Aorta (tissue), 5 donors: ENCODE measurements at regions not wholly inside any gene's neighbourhood (a gene's known extent, or its start where the extent isn't known, plus 50 kb on each side); places are given as distances from the start of the nearest gene placed in this dataset.

Source experiments
- ATAC-seq: fragments of 200-7000 bp; cut with Tn5 transposase; one replicate; pipeline ENCODE4 v1.9.1; 2022; ENCODE audit warnings: moderate library complexity; ENCODE audit not compliant: low FRiP score
- DNase-seq, 2 donors: peaks; one replicate each; pipeline ENCODE4 v3.0.0-alpha.2; 2020
- H3K27ac ChIP-seq, 2 donors: one replicate each; pipeline ENCODE4 v1.5.1; 2013; ENCODE audit warnings: low read length in 2 of 2, mild to moderate bottlenecking in 2 of 2, moderate library complexity in 2 of 2, control low read depth in 1 of 2, inconsistent platforms in 1 of 2, low read depth in 1 of 2
- H3K27me3 ChIP-seq, 2 donors: one replicate each; pipeline ENCODE4 v1.6.1; 2013; ENCODE audit warnings: control low read depth in 1 of 2, low read length in 1 of 2, mild to moderate bottlenecking in 1 of 2, moderate library complexity in 1 of 2; ENCODE audit not compliant: insufficient read depth in 2 of 2, control insufficient read depth in 1 of 2
- H3K36me3 ChIP-seq, 2 donors: one replicate each; pipeline ENCODE4 v1.6.1; 2013; ENCODE audit warnings: control low read depth in 1 of 2, low read length in 1 of 2, mild to moderate bottlenecking in 1 of 2; ENCODE audit not compliant: insufficient read depth in 2 of 2, control insufficient read depth in 1 of 2
- H3K4me1 ChIP-seq, 2 donors: one replicate each; pipeline ENCODE4 v1.6.1; 2013; ENCODE audit warnings: low read length in 2 of 2, control low read depth in 1 of 2, mild to moderate bottlenecking in 1 of 2, moderate library complexity in 1 of 2; ENCODE audit not compliant: insufficient read depth in 2 of 2, control insufficient read depth in 1 of 2
- H3K4me3 ChIP-seq, 2 donors: one replicate each; pipeline ENCODE4 v1.5.1; 2013; ENCODE audit warnings: low read length in 2 of 2, control low read depth in 1 of 2, mild to moderate bottlenecking in 1 of 2
- H3K9me3 ChIP-seq: one replicate; pipeline ENCODE4 v1.6.1; 2013; ENCODE audit warnings: mild to moderate bottlenecking, low read length; ENCODE audit not compliant: control insufficient read depth
- WGBS, 2 donors: extraction: QIAGEN DNeasy Blood & Tissue Kit; methylation state at CpG; one replicate each; pipeline ENCODE4 v1.1.7; 2013; 5-methylcytosine and 5-hydroxymethylcytosine counted together
- intact Hi-C, 2 donors: fragments of 100-400 bp; cut with DNase I; formaldehyde crosslinking; loops; one replicate each; pipeline versions ENCODE4 v1.14.2 to v1.15.0; 2022
- donor health status: healthy with polysubstance abuse.
- donor health status: Bipolar disorder and iron deficiency.
- donor health status: DM: no; HTN: no; CAD: no.
- donor health status: DM: no; HTN: no; CAD: no.
- donor health status: DM: yes; HTN: yes; CAD: no.

DNA sequence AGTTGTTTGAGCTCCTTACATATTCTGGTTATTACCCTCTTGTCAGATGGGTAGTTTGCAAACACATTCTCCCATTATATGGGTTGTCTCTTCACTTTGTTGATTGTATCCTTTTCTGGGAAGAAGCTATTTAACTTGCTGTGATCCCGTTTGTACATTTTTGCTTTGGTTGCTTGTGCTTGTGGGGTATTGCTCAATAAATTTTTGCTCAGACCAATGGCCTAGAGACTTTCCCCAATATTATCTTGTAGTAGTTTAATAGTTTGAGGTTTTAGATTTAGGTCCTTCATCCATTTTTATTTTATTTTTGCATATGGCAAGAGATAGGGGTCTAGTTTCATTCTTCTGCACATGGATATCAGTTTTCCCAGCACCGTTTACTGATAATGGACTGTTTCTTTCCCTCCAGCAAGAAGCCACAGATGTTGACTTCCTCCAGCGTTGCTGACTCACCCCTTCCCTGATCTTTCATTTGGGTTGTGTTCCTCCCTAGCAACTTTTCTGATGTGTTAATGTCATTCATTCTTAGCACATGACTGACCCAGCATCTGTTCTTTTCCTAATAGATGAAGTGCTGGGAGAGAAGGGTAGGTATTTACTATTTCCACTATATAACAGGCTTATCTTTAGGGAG, 166.7 kb upstream of the SGO1 start:
- H3K36me3 ChIP-seq: peaks cover 0 to 2% of the 10 kb centered on the region in 2 donors
- H3K9me3 ChIP-seq: no peaks in the 10 kb centered on the region
- no peaks in the 10 kb centered on the region for H3K27me3 ChIP-seq
- DNase-seq: no peak
- WGBS, 2 donors: 70% methylated on average over 3 of the region's 3 CpGs
- intact Hi-C loops: no loop called here
- no peaks in the 10 kb centered on the region for H3K4me1 ChIP-seq
- ATAC-seq: no peak
- no peak overlapping the region for H3K27ac ChIP-seq
- H3K4me3 ChIP-seq: no peak overlapping the region

DNA sequence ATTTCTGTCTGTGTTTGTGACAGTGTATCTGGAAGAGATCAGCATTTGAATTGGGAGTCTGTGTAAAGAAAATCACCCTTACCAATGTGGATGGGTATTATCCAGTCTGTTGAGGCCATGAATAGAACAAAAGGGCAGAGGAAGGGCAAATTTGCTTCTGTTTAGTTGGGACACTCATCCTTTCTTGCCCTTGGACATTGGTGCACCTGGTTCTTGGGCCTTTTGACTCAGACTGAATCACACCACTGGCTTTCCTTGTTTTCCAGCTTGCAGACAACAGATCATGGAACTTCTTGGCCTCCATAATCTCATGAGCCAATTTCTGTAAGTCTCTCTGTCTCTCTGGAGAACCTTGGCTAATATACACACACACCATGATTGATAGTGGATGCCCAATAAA, 164.4 kb upstream of the SGO1 start:
- no peaks in the 10 kb centered on the region for H3K27me3 ChIP-seq
- no peak overlapping the region for H3K4me3 ChIP-seq
- H3K27ac ChIP-seq: no peak overlapping the region
- ATAC-seq (no peak), DNase-seq (no peak)
- H3K4me1 ChIP-seq: no peaks in the 10 kb centered on the region
- no peaks in the 10 kb centered on the region for H3K9me3 ChIP-seq
- intact Hi-C loops: no loop called here
- peaks cover 0 to 2% of the 10 kb centered on the region in 2 donors for H3K36me3 ChIP-seq

DNA sequence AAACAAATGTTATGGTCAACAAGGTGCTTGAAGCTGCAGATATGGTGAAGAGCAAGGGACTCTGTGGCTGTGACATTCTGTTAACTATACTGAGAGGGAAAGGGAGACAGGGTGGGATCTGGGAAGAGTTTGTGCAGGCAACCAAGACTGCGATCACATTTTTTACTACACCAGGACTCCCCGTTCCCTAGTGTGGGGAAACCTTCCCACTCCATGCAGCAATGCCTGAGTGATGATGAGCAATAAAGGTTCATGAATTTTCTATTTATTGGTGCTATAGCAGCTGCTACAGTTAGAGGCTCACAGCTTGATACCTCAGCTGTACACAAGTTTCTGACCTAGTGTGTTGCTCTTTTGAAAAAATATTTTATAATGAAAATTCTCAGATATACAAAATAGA, 160.9 kb upstream of the SGO1 start:
- H3K27ac ChIP-seq: no peak overlapping the region
- no peaks in the 10 kb centered on the region for H3K4me1 ChIP-seq
- peaks cover 0 to 2% of the 10 kb centered on the region in 2 donors for H3K36me3 ChIP-seq
- H3K4me3 ChIP-seq: no peak overlapping the region
- no peak for ATAC-seq
- WGBS, 2 donors: 91 to 95% methylated on average over 2 of the region's 2 CpGs
- H3K27me3 ChIP-seq: no peaks in the 10 kb centered on the region
- intact Hi-C loops: no loop called here
- H3K9me3 ChIP-seq: no peaks in the 10 kb centered on the region
- no peak for DNase-seq

DNA sequence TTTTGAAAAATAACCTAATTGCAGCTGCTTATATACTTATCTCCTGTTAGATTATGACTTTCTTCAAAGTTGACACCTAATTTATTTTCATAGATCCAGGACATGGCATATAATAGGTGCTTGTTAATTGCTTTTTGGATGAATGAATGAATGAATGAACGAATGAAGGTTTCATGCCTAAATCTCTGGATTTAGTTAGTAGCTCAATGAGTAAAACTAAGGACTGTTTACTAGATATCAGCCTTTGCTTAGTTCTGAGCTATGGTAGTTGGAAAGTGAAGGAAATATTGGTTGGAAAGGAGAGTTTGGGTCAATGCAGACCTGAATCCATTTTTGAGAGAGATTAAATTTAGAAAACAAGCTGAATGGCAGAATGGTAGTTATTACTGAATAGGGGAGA, 160.4 kb upstream of the SGO1 start:
- 75 to 79% methylated on average over 1 of the region's 1 CpG for WGBS, 2 donors

DNA sequence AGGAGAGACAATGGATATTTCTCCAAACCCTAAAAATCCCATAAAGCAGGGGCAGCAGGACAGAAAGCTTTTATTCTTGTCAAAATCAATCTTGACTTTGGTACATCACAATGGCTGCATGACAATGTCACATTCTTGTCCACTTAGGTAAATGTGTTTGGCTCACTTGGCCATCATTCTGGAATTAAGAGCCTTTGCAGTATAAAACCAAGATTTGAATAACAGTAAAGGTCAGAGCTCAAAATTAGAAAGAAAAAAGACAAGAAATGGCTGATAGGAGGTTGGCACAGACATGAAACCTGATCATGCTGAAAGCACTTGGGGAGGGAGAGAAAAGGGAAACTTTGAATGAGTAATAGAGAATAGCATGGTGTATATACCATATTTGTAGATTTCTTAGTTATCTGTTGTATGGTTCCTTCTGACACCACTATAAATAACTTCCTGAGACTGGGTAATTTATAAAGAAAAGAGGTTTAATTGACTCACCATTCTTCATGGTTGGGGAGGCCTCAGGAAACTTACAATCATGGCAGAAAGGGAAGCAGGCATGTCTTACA, 158.5 kb upstream of the SGO1 start:
- intact Hi-C loops: loop anchor here in 1 of 2 donors (5.0 kb wide), 1 partner anchor 1773 kb away; no protein-coding TSS in a partner anchor
- DNase-seq (no peak), ATAC-seq (no peak)
- H3K36me3 ChIP-seq: peaks cover 0 to 2% of the 10 kb centered on the region in 2 donors
- no peak overlapping the region for H3K4me3 ChIP-seq
- no peaks in the 10 kb centered on the region for H3K4me1 ChIP-seq
- H3K27me3 ChIP-seq: no peaks in the 10 kb centered on the region
- H3K9me3 ChIP-seq: no peaks in the 10 kb centered on the region
- no peak overlapping the region for H3K27ac ChIP-seq

More for the DNA sequence above, 160.4 kb upstream of the SGO1 start:
- Histone ChIP-seq H3K9me3 (no peaks in the 10 kb centered on the region), H3K4me1 (no peaks in the 10 kb centered on the region), H3K27me3 (no peaks in the 10 kb centered on the region), H3K4me3 (no peak overlapping the region), H3K36me3 (peaks cover 0 to 2% of the 10 kb centered on the region in 2 donors), H3K27ac (no peak overlapping the region)
- ATAC-seq (no peak), DNase-seq (no peak)
- intact Hi-C loops: no loop called here

DNA sequence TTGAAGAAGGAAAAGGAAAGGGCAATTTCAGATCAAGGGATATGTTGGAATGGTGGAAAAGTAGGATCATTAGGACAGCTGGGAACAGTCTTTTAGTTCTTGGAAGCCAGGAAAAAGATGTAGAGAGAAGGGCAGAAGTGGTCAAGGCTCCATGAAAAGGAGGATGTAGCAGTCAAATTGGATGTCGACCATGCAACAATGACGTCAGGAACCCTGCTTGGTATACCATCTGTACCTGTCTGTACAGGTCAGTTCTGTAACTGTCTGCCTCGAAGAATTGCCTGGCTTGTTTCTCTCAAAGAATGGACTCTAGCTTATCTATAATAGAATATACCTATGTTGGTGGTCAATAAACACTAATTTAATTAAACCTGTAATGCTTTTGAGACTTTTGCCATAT, 157.8 kb upstream of the SGO1 start:
- H3K4me1 ChIP-seq: no peaks in the 10 kb centered on the region
- WGBS, 2 donors: 96 to 99% methylated on average over 3 of the region's 3 CpGs
- ATAC-seq: no peak
- no peaks in the 10 kb centered on the region for H3K27me3 ChIP-seq
- no peak overlapping the region for H3K27ac ChIP-seq
- peaks cover 0 to 2% of the 10 kb centered on the region in 2 donors for H3K36me3 ChIP-seq
- H3K9me3 ChIP-seq: no peaks in the 10 kb centered on the region
- intact Hi-C loops: loop anchor here in 1 of 2 donors (5.0 kb wide), 1 partner anchor 1774 kb away; no protein-coding TSS in a partner anchor
- no peak overlapping the region for H3K4me3 ChIP-seq
- DNase-seq: no peak

DNA sequence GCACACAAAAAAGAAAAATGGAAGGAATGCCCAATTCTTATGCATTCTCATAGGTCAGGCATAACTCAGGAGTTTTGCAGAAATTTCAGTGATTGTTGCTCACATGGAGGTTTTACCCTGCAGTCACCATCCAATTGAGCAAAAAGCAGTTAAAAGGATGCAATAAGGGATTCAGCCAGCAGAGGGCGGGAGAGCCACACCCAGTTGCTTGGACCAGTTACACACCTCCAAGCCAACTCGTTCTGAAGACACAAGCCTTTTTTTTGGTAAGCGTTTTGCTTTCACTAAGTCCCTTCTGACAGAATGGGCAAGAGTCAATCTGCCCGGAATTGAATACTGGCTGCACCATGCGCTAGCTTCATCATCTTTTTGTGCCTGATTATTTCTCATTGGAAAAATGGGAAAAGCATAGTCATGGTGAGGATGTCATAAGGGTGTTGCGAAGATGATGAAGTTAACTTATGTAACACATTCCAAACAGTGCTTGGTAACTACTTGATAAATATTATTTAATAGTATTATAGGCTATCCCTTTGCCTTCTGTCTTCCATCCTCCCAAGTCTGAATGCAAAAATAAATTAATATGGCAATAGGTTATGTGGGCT, 154.4 kb upstream of the SGO1 start:
- intact Hi-C loops: loop anchor here in 1 of 2 donors (5.0 kb wide), 1 partner anchor 1777 kb away; no protein-coding TSS in a partner anchor
- 25 to 28% methylated on average over 6 of the region's 6 CpGs for WGBS, 2 donors
- ATAC-seq (peak; percentile 84), DNase-seq (peak in 1 of 2 donors; percentile 59)
- no peaks in the 10 kb centered on the region for H3K4me1 ChIP-seq
- H3K27me3 ChIP-seq: no peaks in the 10 kb centered on the region
- no peak overlapping the region for H3K27ac ChIP-seq
- no peaks in the 10 kb centered on the region for H3K36me3 ChIP-seq
- no peak overlapping the region for H3K4me3 ChIP-seq
- no peaks in the 10 kb centered on the region for H3K9me3 ChIP-seq

DNA sequence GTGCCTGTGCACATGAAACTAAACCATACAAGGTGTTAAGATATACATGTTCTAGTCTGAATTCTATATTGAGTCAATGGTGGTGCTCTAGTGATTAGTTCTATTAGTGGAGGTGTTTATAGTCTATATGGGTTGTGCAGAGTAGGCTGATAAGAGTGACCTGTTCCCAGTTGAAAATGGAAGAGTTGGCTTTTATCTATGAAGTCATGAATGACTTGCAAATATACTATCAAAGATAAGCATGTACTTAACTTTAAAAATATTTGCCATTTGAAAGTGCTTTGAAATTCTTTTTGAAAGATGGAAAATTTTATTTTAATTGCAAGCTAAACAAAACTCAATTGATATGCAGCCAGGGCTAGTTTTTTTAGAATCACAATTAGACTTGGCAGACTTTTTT, 150.6 kb upstream of the SGO1 start:
- no peaks in the 10 kb centered on the region for H3K9me3 ChIP-seq
- H3K36me3 ChIP-seq: no peaks in the 10 kb centered on the region
- ATAC-seq: no peak
- DNase-seq: no peak
- no peaks in the 10 kb centered on the region for H3K27me3 ChIP-seq
- intact Hi-C loops: no loop called here
- H3K4me1 ChIP-seq: no peaks in the 10 kb centered on the region
- no peak overlapping the region for H3K27ac ChIP-seq
- H3K4me3 ChIP-seq: no peak overlapping the region

DNA sequence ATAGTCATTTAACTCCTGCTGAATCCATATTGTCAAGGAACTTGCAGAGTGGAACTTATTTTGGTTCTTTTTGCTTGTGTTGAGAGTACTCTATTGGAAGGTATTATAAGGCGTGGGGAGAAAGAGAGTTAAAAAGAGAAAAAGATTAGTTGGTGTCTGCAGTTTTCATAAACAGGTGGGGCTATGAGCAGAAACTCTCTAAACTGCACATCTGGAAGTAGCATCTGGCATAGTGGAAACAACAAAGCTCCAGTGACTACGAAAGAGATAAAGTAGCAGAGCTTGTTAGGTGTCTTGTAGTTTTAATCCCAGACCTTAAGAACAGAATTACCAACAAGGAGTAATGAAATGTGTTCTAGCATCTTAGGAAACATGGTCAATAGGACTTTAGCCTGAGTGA, 148.8 kb upstream of the SGO1 start:
- Histone ChIP-seq H3K36me3 (no peaks in the 10 kb centered on the region), H3K9me3 (no peaks in the 10 kb centered on the region), H3K4me1 (peaks cover 0 to 1% of the 10 kb centered on the region in 2 donors), H3K4me3 (no peak overlapping the region), H3K27me3 (no peaks in the 10 kb centered on the region), H3K27ac (no peak overlapping the region)
- DNase-seq: no peak
- 90 to 97% methylated on average over 2 of the region's 2 CpGs for WGBS, 2 donors
- intact Hi-C loops: no loop called here
- ATAC-seq: no peak
